ENCODE measurements at regions not wholly inside any gene's neighbourhood (a gene's known extent, or its start where the extent isn't known, plus 50 kb on each side); places are given as distances from the start of the nearest gene placed in this dataset.

DNA sequence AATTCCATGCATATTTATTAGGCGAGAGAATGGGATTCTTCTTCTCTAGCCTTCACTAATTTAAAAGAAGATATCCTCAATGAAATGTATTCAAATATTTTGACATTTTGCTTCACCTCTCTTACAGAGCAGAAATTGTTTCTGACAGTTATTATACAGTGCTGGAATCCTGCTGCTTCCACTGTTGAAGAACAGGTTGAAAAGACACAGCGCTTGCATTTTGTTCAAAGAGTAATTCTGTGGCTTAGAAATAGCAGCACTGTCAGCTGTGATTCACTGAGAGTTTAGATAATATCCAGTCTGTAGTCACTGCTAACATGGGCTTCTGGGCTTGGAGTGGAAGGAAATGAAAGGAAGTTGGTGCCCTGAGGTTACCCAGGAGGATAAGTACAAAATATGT lies 117.1 kb upstream of the FBXL4 start:
- DNase-seq: no peak

DNA sequence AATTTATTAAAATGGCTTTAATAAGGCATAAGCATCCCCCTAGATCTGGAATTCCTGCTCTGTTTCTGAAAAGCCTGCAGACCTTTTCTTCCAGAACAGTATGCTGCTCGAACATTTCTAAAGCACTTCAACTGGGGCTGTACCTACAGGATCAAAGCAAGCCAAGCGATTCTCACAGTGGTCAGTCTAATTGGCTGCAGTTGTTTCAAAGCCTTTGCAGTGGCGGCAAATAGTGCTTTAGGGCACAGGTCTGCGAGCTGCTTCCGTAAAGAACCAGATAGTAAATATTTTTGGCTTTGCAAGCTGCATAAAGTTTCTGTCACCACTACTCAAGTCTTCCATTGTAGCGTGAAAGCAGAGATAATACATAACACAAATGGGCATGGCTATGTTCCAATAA lies 88.9 kb upstream of the FBXL4 start:
- peak; percentile 69 for DNase-seq

DNA sequence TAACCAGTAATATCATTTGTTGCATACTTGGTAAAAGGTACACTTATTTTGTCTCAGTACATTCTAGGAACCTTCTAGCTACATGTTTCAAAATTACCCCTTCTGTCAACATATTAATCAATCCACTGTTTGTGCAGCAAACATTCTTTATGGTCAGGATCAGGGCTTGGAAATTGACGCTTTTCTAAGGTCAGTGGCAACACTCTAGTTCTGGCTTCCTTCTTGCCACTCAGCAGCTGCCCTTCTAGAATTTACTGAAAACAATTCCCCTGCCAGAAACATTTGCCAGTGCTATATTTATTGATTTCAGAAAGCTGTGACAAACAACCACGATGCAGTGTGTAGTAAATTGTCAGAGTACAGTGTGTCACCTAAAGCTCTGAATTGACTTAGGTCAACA lies 84.7 kb upstream of the FBXL4 start:
- no peak for DNase-seq

DNA sequence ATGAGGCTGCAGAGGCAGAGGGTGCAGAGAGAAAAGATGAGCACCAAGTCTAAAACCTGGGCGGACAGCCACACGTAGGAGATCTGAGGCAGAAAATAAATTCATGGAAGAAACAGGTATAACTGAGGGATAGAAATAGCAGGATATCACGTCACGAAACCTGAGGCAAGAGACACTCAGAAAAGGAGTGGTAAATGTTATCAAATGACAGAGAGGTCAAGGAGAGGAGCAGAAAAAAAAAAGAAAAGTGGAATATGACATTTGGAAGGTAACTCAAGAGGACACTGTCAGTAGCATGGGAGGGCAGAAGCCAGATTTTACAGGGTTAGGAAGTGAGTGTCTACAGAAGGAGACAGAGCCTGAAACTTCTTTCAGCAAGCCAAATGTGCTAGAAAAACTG lies 84.2 kb upstream of the FBXL4 start:
- DNase-seq: no peak

DNA sequence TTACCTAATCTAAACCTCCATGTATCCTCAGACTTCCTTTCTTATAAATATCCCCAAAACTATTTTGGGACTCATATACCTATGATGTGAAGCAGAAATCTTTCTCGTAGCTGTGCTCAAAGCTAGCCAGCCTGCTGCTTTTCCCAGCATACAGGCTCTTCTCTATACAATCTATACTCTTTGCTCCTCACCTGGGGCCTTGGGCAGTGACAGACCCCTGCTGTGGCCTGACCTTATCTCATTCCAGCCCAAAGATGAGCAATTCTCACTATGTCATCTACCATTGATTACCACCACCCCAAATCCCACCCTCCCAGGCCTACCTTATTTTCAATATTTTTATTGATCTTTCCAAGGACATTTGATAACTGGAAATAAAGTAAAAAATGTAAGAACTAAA lies 83.2 kb upstream of the FBXL4 start:
- no peak for DNase-seq

DNA sequence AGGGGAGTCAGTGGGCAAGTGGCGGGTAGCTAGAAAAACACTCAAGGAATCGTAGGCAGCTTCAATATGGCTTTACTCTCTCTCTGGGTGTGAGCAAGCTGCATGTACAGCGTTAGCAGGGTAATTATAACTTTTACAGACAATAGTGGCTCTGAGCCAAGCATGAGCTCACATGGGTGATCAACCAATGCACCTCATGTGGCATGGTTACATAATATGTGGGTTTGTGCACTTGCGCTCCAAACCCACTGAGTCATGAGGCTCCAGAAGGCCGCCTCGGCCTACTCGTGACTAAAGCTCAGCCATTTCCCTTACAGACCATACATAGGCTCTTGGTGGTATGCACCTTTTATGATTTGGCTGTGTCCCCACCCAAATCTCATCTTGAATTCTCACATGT lies 78.4 kb upstream of the FBXL4 start:
- no peak for DNase-seq

DNA sequence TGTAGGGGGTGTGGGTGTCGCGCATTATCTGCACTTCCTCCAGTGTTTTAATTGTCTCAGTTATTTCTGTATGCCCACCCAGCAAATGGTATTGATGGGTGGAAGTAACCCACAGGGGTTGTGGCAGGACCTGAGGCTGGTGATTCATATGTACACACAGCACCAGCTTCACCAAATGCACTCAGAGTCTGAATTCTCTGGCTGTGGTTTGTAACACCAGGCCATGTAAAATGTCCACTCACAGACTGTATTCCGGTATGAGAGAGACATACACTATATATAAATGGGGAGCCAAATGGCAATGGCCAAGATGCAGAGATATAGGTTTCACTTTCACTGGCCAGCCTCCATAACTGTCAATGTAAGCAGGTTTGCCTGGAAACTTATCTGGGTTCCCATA lies 76.3 kb upstream of the FBXL4 start:
- DNase-seq: no peak

DNA sequence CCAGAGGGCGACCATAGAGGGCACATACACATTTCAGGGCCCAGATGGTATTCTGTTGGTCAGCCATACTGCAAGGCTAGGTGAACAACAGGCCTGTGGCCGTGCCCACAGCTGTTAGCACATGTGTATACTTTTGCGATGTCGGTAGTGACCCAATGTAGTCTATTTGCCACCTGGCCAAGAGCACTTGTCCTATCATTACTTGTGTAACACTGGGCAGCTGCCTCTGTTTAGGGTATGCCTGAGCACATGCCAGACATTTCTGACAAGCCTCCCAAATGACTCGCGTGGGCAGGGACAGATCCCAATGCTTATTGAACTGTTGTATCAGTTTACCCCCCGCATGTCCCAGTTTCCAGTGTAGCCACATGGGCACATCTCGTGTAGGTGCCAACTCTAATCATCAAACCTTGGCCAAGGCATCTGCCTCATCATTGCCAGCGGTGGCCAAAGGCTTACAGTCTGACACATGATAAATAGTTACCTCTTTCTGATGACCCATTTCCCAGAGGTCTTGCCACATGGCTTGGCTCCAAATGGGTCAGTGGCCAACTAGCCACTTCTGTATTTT lies 74.4 kb upstream of the FBXL4 start:
- DNase-seq: no peak

DNA sequence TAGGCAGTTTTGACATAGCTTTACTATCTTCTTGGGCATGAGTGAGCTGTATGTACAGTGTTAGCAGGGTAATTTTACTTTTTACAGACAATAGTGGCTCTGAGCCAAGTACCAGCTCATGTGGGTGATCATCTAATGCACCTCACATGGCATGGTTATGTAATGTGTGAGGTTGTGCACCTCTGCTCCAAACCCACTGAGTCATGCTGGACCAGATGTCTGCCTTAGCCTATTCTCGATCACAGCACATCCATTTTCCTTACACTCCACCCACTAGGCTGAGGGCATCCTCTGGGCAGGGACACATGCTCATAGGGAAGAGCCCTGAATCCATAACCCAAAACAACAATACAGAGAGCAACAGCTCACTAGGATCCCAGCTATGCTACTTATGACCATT lies 71.6 kb upstream of the FBXL4 start:
- DNase-seq: no peak

DNA sequence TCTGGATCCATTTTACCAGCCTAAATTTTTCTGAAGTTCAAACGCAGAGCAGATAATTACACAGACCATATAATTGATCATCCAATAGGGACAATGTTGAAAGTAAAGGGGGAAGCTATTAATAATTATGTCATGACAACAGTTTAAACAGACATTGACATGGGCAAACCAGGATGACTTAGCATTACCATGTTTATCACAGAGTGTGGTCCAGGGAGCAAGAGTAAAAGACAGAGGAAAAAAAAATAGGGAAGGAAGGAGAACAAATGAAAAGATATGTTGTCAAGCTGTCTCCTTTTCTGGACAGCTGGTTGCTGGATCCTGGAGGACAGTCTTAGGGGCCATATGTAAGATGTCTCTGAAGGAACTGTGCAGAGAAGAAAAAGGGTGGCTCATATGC lies 69.4 kb upstream of the FBXL4 start:
- no peak for DNase-seq

DNA sequence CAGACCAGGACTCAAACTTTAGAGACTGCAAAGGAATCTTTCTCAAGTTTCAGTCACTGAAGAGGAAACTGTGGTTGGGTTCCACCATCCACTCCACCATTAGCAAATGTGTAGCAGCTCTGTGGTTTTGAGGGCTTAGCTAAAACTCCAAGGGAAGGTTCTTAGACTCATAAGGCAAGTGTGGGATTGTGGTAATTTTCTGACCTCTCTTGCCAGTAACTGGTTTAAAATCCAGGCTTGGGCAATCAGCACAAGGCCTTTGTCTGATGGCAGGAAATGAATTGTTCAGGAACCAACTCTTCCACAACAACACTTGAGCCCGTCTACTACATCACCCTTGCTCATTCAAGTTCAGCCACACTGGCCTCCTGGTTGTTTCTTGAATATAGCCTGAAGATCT lies 68.6 kb upstream of the FBXL4 start:
- no peak for DNase-seq

DNA sequence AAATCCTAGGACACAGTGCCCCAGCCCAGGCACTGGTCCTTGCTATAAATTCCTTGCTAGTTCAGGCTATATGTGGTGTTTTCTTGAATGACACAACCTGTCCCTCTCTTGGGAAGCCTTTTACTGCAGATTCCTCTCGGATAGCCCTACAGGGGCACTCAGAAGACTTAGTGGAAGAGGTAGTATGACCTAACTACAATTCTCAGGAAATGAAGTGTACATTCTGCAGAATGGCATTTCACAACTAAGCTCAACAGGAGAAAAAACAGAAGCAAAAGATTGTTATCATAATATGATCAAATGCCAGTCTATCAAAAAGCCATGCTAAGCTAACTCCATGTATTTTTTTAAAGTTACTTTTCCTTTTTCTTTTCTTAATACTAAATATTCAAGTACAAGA lies 66.3 kb upstream of the FBXL4 start:
- DNase-seq: peak; percentile 50

DNA sequence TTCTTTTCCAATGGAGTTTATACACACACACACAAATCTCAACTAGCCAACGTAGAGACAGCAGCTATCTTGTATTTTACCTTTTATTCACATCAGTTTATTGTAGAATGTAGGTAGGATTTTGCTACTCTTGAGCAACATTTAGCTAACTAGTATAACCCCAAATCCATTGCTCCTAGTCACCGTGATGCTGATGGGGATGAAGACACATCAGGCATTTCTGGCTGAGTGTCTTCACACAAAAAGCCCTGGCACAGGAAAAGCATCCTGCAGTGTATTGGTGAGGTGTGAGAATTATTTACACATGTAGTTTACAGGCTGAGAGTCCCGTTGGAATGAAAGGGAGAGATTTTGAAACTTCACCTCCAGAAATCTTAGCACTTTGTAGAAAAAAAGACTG lies 65.9 kb upstream of the FBXL4 start:
- no peak for DNase-seq

DNA sequence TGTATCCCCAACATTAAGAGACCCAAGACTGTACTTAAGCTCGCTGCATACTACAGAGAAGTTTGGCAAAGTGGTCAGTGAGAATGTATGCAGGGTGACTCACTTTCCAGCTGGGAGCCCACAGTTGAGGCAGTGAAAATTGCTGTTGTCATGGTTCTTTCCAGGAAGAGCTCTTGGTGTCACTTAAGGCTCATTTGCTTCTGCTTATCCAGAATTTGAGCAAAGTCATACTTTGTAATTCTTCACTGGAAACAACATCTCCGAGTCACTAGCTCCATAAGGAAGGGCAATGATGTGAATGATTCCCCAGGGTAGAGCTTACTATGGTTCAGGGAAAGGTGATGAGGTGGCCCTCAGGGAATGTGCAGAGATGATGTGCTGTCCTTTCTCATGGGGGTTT lies 65.4 kb upstream of the FBXL4 start:
- peak; percentile 81 for DNase-seq

DNA sequence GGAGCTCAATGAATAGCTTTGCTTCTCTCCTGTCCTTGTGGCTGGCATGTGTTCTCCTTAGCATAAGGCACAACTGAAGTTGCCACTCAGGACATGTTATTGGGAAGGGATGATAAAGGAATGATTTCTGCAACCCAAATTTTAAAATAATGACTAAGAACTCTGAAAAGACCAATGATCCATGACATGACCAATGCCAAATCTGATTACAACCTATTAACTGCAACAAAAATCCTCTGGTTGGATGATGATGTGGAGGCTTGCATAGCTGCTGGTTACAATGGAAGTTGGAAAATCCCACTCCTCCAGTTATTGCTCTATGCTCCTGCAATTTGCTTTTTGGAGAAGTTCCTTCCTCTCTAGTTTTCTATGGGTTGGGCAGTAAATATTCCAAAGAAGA lies 63.4 kb upstream of the FBXL4 start:
- no peak for DNase-seq

DNA sequence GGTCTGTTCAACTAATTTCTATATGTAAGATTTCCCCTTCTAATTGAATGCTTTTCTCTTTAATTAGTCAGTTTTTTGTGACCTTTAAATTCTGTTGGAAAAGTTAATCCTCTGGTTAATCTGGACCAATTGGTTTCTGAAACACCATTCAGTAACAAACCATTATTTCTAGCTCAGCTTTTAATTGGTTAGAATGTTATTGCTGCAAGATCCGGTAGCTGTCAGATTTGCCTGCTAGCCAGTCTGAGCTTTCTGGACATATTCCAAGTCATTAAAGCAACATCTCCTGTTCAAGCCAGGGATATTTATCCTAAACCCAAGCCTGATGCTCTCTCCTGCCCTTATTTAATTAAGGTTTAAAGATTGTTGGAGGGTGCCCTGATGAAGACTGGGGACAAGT lies 55.1 kb upstream of the FBXL4 start:
- no peak for DNase-seq

DNA sequence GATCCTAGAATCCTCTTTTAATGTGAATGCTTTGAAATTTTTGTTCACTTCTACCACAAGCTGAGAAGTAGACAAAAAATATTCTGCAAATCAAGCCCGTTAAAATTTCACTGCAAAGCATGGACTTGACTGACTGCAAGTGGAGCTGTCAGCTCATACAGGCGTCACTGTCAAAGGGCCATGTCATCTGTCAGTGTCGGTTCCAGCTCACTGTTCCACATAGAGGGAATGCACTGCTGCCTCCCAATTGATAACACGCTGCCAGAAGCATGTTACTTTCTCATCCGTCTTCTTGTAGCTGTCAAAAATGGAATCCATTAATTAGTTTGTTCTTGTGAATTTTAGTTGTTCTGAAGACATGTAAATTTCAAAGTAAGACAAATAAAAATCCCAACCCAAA lies 50.4 kb upstream of the FBXL4 start:
- no peak for DNase-seq

Measured in islet precursor cell (in vitro differentiated cells).